Middle frontal gyrus (tissue), 1 donor: ENCODE measurements at regions not wholly inside any gene's neighbourhood (a gene's known extent, or its start where the extent isn't known, plus 50 kb on each side); places are given as distances from the start of the nearest gene placed in this dataset.

Source experiments
- DNase-seq: peaks from one replicate; pipeline ENCODE4 v3.0.0-alpha.2; 2015; ENCODE audit warnings: low spot score; ENCODE audit errors: extremely low spot score

DNA sequence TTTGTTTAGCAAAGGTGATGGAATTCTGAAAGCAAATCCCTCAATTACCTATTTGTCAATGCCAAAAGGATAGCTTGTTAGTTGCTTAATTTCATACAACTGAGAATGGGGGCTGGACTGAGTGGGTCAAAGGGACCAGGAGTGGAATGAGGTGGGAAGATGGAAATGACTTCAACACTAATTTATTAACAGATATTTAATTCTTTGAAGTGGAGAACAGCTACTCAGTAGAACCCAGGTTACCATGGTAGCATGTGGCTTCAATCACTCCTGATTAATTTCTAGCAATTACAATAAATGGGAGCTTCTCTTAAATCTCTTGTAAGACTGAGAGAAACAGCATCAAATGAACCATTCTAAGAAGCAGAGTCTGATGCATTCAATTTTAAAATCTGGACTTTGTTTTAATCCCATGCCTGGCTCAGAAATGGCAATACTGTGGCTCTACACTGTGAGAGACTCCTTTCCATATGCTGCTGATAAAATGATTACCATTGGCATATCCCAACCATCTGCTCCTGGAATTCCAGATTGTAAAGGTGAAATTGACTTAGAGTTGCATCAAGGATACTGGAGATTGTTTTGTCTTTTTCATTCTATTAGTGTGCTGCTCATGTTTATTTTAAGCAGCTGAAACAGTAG, 607.8 kb downstream of the SNAPC1 start:
- DNase-seq: no peak

GRCh38 chr14:62373944-62374343, 611.7 kb downstream of the SNAPC1 start:
- no peak for DNase-seq

- DNase-seq: no peak
These were observed 615.8 kb downstream of the SNAPC1 start for GRCh38 chr14:62378057-62378456.

DNA sequence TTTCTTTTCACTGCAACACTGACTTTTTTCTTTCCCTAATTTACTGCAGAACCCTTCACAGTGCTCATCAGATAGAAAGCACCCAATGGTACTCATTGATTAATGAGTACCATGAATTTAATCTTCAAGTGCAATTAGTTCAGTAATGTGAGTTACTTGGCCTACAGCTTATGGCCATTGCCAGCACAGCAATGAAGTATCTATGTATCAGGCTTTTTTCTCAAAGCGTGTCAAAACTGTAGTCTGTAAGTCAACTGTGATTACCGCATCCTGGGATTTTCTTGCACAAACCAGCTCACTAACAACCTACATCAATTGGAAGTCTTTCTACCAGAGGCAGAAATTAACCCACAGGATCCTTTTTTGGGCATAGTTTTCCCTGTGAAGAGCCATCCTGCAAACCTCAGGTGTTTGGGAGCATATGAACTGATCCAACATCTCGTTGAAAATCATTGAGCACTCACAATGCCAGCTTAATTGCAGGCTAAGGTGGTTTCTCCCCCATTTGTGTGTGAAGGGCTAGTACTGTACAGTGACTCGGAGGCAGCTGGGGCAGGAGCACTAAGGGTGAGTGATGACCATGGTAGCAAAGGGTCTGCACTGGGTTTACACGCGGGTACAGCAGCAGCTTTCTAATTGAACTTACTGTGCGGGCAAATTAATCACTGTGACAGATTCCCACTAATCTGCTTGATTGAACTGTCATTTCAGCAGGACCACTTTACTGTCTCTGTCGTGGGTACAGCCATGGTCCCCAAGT, 619.3 kb downstream of the SNAPC1 start:
- no peak for DNase-seq

- no peak for DNase-seq
These were observed 636.1 kb downstream of the KCNH5 start for GRCh38 chr14:62409169-62409568.

- DNase-seq: no peak
These were observed 635.5 kb downstream of the KCNH5 start for GRCh38 chr14:62409626-62410300.

DNA sequence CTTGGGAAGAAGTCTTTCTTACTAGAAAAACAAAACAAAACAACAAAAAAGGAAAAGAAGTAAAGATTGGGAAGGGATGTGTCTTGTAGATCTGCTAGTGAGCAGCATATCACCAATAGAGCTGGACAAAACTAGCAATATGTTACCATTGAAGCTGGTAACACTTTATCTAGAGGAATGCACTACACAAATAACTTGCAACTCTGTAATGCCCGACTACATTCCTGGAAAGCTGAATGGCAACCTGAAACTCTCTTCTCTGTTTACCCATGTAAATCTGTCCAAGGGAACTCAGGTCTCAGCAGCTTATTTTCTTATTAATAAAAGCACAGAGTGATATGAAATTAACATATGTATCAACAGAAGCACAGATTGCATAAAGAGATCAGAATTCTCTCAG, 624.4 kb downstream of the KCNH5 start:
- no peak for DNase-seq

DNA sequence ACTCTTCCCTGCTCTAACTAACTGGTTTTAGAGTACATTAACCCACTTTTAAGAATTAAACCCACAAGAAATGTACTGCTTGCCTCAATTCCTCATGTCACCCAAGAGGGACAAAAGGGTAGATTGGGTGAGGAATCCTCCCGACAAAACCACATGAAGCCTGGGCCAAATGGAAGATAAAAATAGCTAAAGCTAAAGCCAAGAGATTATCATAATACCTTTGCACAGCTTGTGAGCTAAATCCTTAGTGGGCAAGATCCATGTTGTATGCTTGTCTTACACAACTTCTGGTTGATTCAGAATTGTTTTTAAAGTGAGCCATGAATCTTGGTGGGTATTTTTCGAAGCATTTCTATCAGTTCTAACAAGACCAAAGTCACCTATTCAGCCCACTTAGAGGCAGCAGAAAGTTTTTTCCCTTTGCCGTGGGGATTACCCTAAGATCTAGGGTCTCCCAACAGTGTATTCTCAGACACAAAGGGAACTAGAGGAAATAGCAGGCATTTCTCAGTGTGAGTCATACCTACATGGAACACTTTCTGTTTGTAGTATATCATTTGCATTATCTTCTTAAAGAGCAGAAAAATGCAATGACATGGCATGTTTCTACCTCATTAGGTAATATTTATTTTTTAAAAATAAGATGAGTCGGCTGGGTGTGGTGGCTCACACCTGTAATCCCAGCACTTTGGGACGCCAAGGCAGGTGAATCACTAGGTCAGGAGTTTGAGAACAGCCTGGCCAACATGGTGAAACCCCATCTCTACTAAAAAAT, 616.6 kb downstream of the KCNH5 start:
- no peak for DNase-seq

DNA sequence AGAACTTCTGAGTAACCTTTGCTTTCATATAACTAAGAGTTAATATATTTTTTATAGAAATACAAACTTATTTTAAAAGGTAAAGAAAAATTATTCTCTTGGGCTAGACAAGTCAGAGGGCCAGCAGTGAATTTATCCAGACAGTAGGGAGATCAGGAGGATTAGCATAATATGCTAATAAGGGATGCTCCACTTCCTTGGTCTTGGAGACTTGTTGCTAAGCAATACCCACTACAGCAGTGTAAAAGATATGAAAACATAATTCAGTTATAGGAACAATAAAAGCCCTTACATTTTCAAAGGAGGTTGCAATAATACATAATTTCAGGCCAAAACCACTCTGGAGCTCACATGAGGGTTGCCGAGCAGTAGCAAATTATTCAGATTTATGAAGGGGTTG, 615.6 kb downstream of the KCNH5 start:
- DNase-seq: no peak

DNA sequence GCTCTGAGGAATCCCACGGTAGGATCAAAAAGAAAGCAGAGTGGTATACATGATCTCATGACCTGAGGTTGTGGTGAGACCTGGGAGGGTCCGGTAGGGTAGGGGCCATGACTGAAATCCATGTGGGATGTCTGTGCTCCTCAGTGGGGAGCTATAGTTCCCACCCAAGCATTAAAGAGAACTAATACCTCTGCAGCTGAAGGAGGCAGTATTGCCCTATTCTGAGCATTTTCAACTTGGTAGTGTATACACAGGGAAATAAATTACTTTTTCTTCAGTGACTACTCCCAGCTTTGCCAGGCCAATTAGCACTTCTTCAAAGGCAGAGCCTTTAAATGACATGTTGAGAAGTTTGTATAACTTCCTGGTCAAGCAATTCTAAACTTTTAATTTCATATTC, 613.8 kb downstream of the KCNH5 start:
- no peak for DNase-seq

DNA sequence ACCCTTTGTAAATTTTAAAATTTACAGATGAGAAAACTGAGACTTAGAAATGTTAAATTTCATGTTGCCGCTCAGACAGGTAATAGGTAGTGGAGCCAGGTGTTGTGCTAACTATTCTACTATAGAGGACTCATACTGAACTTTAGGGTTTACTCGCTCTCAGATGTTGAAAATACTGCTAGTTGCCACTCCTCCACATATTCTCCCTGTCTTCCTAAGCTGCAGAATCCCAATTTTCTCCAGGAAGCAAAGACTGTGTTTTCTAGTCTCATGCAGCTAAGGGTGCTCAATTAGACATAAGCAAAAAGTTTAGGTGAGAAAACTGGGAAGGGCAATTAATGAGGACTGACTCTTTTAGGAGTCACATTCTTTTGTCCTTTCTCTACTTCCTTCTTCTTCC, 612.3 kb downstream of the KCNH5 start:
- DNase-seq: no peak

DNA sequence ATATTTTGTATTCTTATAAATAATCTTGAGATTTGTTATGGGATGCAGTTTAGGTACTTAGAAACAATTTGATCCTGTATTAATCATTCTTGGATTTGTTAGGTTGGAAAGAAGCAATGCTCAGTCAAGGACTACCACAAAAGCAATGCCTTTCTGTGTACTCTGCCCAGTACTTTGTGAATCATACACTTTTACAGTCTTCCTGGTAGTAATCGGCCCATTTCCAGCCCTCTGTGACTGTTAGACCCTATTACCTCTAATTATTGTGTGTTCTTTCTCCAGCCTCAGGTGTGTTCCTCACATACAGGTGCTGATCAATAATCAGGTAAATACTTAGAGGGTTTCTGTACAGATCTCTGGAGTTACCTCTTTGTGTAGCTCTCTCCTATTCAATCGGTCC, 609.0 kb downstream of the KCNH5 start:
- DNase-seq: no peak

DNA sequence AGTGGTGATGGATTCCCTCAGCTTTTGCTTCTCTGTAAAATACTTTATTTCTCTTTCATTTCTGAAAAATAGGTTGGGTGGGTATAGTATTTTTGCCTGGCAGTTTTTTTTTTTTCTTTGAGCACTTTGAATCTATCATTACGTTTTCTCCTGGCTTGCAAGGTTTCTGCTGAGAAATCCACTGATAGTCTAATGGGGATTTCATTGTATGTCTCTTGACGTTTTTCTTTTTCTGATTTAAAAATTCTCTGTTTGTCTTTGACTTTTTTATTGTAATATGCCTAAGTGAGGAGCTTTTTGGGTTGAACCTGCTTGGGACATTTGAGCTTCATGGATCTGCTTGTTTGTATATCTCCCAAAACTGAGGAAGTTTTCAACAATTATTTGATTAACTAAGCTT, 606.0 kb downstream of the KCNH5 start:
- no peak for DNase-seq

- no peak for DNase-seq
These were observed 601.5 kb downstream of the KCNH5 start for GRCh38 chr14:62443796-62444195.

GRCh38 chr14:62445570-62445969, 599.7 kb downstream of the KCNH5 start:
- no peak for DNase-seq

- no peak for DNase-seq
These were observed 594.0 kb downstream of the KCNH5 start for GRCh38 chr14:62451221-62451620.

- DNase-seq: no peak
These were observed 592.0 kb downstream of the KCNH5 start for GRCh38 chr14:62453226-62453625.

GRCh38 chr14:62455446-62455845, 589.8 kb downstream of the KCNH5 start:
- no peak for DNase-seq

DNA sequence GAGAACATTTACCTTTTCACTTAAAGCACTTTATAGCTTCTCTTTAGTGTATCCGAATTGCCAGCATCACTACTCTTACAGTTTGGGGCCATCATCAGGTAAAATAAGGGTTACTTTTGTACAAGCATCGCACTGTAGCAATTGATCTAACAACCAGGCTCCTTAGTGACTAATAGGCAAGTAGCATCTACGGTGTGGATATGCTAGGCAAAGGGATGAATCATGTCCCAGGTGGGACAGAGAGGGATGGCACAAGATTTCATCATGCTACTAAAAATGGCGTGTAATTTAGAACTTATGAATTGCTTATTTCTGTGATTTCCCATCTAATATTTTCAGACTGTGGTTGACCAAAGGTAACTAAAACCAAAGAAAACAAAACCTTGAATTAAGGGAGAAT, 582.3 kb downstream of the KCNH5 start:
- no peak for DNase-seq

GRCh38 chr14:62468946-62469345, 576.3 kb downstream of the KCNH5 start:
- DNase-seq: no peak

- no peak for DNase-seq
These were observed 574.3 kb downstream of the KCNH5 start for GRCh38 chr14:62470935-62471334.

GRCh38 chr14:62491146-62491545, 554.1 kb downstream of the KCNH5 start:
- no peak for DNase-seq
